WTC11 (cell line): ENCODE measurements at regions not wholly inside any gene's neighbourhood (a gene's known extent, or its start where the extent isn't known, plus 50 kb on each side); places are given as distances from the start of the nearest gene placed in this dataset.

Experiments
- ATAC-seq: fragments of 200-7000 bp; cut with Tn5 transposase; 2 replicates; pipeline ENCODE4 v1.10.0; 2021; ENCODE audit warnings: mild to moderate bottlenecking, moderate library complexity
- CTCF ChIA-PET: fragments of 300-600 bp; sonication (Branson Sonifier 250); formaldehyde crosslinking; loops from one replicate; lab custom pipeline; 2021; ENCODE audit warnings: antibody characterized with exemption; lab: Charles Lee
- POLR2A ChIA-PET: fragments of 350-600 bp; sonication (Branson Sonifier 250); formaldehyde crosslinking; loops from one replicate; lab custom pipeline; 2021; ENCODE audit warnings: antibody characterized with exemption; lab: Charles Lee
- DNase-seq: peaks from one replicate; pipeline ENCODE4 v3.0.0; 2021; ENCODE audit warnings: low spot score
- H3K27ac Mint-ChIP-seq: 2 replicates; pipeline ENCODE4 v1.8.0; 2021; ENCODE audit warnings: mixed read lengths
- H3K27me3 Mint-ChIP-seq: 2 replicates; pipeline ENCODE4 v1.8.0; 2021; ENCODE audit warnings: low read depth, mild to moderate bottlenecking, moderate library complexity, mixed read lengths
- H3K36me3 Mint-ChIP-seq: 2 replicates; pipeline ENCODE4 v1.8.0; 2021; ENCODE audit warnings: mixed read lengths
- H3K4me1 Mint-ChIP-seq: 2 replicates; pipeline ENCODE4 v1.8.0; 2022; ENCODE audit warnings: mixed read lengths
- H3K4me3 Mint-ChIP-seq: 2 replicates; pipeline ENCODE4 v1.8.0; 2021; ENCODE audit warnings: mild to moderate bottlenecking, moderate library complexity, mixed read lengths
- H3K9me3 Mint-ChIP-seq: 2 replicates; pipeline ENCODE4 v1.8.0; 2021; ENCODE audit warnings: mixed read lengths
- ELF4 ChIP-seq: sonication (generic); formaldehyde crosslinking; IDR thresholded peaks from 2 replicates; pipeline ENCODE4 v1.8.1; 2022; ENCODE audit warnings: low read depth, mild to moderate bottlenecking, moderate library complexity, missing genetic modification reagents
- FOXJ3 ChIP-seq: sonication (generic); formaldehyde crosslinking; IDR thresholded peaks from 2 replicates; pipeline ENCODE4 v1.9.0; 2021; ENCODE audit warnings: missing genetic modification reagents, mild to moderate bottlenecking, borderline replicate concordance
- IRF2 ChIP-seq: sonication (generic); formaldehyde crosslinking; IDR thresholded peaks from 2 replicates; pipeline ENCODE4 v1.8.0; 2022; ENCODE audit warnings: low read depth, missing genetic modification reagents, borderline replicate concordance
- NFE2L1 ChIP-seq: sonication (generic); formaldehyde crosslinking; IDR thresholded peaks from 2 replicates; pipeline ENCODE4 v1.8.1; 2023; ENCODE audit warnings: missing genetic modification reagents
- TP53 ChIP-seq: sonication (generic); formaldehyde crosslinking; IDR thresholded peaks from 2 replicates; pipeline ENCODE4 v1.8.1; 2023; ENCODE audit warnings: mild to moderate bottlenecking, missing genetic modification reagents
- ZNF121 ChIP-seq: sonication (generic); formaldehyde crosslinking; IDR thresholded peaks from 2 replicates; pipeline ENCODE4 v1.8.0; 2023; ENCODE audit warnings: missing genetic modification reagents
- ZNF138 ChIP-seq: sonication (generic); formaldehyde crosslinking; conservative IDR thresholded peaks from 2 replicates; pipeline ENCODE4 v1.8.1; 2022; ENCODE audit warnings: mild to moderate bottlenecking, moderate library complexity, missing genetic modification reagents
- ZNF232 ChIP-seq: sonication (generic); formaldehyde crosslinking; IDR thresholded peaks from 2 replicates; pipeline ENCODE4 v1.8.0; 2022; ENCODE audit warnings: mild to moderate bottlenecking, missing genetic modification reagents
- ZNF396 ChIP-seq: fragments of 250-450 bp; sonication (Bioruptor Pico); IDR thresholded peaks from 2 replicates; pipeline ENCODE4 v1.8.0; 2021; ENCODE audit warnings: mild to moderate bottlenecking, moderate library complexity, borderline replicate concordance
- ZNF416 ChIP-seq: fragments of 250-450 bp; sonication (Bioruptor Pico); IDR thresholded peaks from 2 replicates; pipeline ENCODE4 v1.9.0; 2021; ENCODE audit warnings: mild to moderate bottlenecking, inconsistent platforms
- ZNF671 ChIP-seq: fragments of 250-450 bp; sonication (Bioruptor Pico); IDR thresholded peaks from 2 replicates; pipeline ENCODE4 v1.8.0; 2021; ENCODE audit warnings: mild to moderate bottlenecking
- TF ChIP-seq, protein P1 (sequence below): sonication (generic); formaldehyde crosslinking; IDR thresholded peaks from 2 replicates; pipeline ENCODE4 v1.8.0; 2023; ENCODE audit warnings: missing genetic modification reagents, mild to moderate bottlenecking, borderline replicate concordance
- TF ChIP-seq, protein P2 (sequence below): sonication (generic); formaldehyde crosslinking; IDR thresholded peaks from 2 replicates; pipeline ENCODE4 v1.8.0; 2022; ENCODE audit warnings: mild to moderate bottlenecking, missing genetic modification reagents
- TF ChIP-seq, protein P3 (sequence below): sonication (generic); formaldehyde crosslinking; IDR thresholded peaks from 2 replicates; pipeline ENCODE4 v1.8.1; 2023; ENCODE audit warnings: mild to moderate bottlenecking, missing genetic modification reagents
- TF ChIP-seq, protein P4 (sequence below): fragments of 250-450 bp; sonication (Bioruptor Pico); IDR thresholded peaks from 2 replicates; pipeline ENCODE4 v2.1.2; 2022; ENCODE audit warnings: mild to moderate bottlenecking, moderate library complexity
- TF ChIP-seq, protein P5 (sequence below): sonication (generic); formaldehyde crosslinking; IDR thresholded peaks from 2 replicates; pipeline ENCODE4 v1.8.1; 2023; ENCODE audit warnings: mild to moderate bottlenecking, moderate library complexity, missing genetic modification reagents
- TF ChIP-seq, protein P6 (sequence below): fragments of 200-600 bp; IDR thresholded peaks from 2 replicates; pipeline ENCODE4 v1.8.0; 2022; ENCODE audit warnings: antibody characterized with exemption

DNA sequence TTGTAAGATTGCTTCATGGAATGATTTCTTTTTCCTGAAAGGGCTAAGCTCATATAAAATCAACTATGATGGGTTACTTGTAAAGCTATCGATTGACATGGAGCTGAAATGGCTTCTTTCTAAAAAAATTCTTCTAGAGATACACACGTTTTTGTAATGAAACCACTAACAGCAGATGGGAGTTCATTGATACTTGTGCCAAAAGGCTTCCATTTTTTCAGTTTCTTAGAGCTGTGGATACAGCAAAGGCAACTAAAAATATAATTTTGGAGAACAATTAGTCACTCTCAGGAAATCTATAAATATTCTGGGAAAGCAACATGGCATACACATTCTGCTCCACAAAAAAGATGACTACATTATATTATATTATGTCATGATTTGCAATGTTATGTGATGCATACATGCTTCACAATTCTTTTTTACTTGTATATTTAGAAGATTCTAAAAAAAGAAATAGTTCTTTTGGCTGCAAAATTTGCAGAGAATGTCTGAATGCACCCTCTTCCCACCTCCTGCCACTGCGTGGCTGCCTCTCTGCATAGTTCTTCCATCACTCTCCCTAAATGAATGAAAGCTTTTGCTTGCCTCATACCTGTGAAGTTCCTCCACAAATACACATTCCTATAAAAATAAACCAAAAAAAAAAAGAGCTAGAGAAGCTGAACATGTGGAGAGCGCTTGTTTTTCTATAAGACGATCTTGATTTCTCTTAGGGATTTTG lies 802.5 kb downstream of the EFNB2 start:
- ChIA-PET POLR2A (no interaction called here), CTCF (no interaction called here)

More for the DNA sequence above, 802.5 kb downstream of the EFNB2 start:
- Mint-ChIP-seq H3K27ac (no peak overlapping the region), H3K4me1 (no peaks in the 10 kb centered on the region), H3K36me3 (no peaks in the 10 kb centered on the region), H3K4me3 (no peak overlapping the region), H3K27me3 (no peaks in the 10 kb centered on the region), H3K9me3 (peaks cover 6% of the 10 kb centered on the region; the same call in 1 of the 2 replicates)
- ATAC-seq (no peak), DNase-seq (no peak)
- TF ChIP-seq NFE2L1, result no peak
- TF ChIP-seq ZNF232 (CRISPR knock-in tag), result no peak
- TF ChIP-seq, protein P1, sequence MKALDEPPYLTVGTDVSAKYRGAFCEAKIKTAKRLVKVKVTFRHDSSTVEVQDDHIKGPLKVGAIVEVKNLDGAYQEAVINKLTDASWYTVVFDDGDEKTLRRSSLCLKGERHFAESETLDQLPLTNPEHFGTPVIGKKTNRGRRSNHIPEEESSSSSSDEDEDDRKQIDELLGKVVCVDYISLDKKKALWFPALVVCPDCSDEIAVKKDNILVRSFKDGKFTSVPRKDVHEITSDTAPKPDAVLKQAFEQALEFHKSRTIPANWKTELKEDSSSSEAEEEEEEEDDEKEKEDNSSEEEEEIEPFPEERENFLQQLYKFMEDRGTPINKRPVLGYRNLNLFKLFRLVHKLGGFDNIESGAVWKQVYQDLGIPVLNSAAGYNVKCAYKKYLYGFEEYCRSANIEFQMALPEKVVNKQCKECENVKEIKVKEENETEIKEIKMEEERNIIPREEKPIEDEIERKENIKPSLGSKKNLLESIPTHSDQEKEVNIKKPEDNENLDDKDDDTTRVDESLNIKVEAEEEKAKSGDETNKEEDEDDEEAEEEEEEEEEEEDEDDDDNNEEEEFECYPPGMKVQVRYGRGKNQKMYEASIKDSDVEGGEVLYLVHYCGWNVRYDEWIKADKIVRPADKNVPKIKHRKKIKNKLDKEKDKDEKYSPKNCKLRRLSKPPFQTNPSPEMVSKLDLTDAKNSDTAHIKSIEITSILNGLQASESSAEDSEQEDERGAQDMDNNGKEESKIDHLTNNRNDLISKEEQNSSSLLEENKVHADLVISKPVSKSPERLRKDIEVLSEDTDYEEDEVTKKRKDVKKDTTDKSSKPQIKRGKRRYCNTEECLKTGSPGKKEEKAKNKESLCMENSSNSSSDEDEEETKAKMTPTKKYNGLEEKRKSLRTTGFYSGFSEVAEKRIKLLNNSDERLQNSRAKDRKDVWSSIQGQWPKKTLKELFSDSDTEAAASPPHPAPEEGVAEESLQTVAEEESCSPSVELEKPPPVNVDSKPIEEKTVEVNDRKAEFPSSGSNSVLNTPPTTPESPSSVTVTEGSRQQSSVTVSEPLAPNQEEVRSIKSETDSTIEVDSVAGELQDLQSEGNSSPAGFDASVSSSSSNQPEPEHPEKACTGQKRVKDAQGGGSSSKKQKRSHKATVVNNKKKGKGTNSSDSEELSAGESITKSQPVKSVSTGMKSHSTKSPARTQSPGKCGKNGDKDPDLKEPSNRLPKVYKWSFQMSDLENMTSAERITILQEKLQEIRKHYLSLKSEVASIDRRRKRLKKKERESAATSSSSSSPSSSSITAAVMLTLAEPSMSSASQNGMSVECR (CRISPR knock-in tag), result no peak
- TF ChIP-seq TP53 (CRISPR knock-in tag), result no peak
- TF ChIP-seq, protein P2, sequence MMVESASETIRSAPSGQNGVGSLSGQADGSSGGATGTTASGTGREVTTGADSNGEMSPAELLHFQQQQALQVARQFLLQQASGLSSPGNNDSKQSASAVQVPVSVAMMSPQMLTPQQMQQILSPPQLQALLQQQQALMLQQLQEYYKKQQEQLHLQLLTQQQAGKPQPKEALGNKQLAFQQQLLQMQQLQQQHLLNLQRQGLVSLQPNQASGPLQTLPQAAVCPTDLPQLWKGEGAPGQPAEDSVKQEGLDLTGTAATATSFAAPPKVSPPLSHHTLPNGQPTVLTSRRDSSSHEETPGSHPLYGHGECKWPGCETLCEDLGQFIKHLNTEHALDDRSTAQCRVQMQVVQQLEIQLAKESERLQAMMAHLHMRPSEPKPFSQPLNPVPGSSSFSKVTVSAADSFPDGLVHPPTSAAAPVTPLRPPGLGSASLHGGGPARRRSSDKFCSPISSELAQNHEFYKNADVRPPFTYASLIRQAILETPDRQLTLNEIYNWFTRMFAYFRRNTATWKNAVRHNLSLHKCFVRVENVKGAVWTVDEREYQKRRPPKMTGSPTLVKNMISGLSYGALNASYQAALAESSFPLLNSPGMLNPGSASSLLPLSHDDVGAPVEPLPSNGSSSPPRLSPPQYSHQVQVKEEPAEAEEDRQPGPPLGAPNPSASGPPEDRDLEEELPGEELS (CRISPR knock-in tag), result no peak
- TF ChIP-seq, protein P3, sequence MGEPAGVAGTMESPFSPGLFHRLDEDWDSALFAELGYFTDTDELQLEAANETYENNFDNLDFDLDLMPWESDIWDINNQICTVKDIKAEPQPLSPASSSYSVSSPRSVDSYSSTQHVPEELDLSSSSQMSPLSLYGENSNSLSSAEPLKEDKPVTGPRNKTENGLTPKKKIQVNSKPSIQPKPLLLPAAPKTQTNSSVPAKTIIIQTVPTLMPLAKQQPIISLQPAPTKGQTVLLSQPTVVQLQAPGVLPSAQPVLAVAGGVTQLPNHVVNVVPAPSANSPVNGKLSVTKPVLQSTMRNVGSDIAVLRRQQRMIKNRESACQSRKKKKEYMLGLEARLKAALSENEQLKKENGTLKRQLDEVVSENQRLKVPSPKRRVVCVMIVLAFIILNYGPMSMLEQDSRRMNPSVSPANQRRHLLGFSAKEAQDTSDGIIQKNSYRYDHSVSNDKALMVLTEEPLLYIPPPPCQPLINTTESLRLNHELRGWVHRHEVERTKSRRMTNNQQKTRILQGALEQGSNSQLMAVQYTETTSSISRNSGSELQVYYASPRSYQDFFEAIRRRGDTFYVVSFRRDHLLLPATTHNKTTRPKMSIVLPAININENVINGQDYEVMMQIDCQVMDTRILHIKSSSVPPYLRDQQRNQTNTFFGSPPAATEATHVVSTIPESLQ (CRISPR knock-in tag), result no peak
- TF ChIP-seq ZNF396 (CRISPR knock-in tag), result no peak
- TF ChIP-seq, protein P4, sequence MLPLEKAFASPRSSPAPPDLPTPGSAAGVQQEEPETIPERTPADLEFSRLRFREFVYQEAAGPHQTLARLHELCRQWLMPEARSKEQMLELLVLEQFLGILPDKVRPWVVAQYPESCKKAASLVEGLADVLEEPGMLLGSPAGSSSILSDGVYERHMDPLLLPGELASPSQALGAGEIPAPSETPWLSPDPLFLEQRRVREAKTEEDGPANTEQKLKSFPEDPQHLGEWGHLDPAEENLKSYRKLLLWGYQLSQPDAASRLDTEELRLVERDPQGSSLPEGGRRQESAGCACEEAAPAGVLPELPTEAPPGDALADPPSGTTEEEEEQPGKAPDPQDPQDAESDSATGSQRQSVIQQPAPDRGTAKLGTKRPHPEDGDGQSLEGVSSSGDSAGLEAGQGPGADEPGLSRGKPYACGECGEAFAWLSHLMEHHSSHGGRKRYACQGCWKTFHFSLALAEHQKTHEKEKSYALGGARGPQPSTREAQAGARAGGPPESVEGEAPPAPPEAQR, result no peak
- TF ChIP-seq, protein P5, sequence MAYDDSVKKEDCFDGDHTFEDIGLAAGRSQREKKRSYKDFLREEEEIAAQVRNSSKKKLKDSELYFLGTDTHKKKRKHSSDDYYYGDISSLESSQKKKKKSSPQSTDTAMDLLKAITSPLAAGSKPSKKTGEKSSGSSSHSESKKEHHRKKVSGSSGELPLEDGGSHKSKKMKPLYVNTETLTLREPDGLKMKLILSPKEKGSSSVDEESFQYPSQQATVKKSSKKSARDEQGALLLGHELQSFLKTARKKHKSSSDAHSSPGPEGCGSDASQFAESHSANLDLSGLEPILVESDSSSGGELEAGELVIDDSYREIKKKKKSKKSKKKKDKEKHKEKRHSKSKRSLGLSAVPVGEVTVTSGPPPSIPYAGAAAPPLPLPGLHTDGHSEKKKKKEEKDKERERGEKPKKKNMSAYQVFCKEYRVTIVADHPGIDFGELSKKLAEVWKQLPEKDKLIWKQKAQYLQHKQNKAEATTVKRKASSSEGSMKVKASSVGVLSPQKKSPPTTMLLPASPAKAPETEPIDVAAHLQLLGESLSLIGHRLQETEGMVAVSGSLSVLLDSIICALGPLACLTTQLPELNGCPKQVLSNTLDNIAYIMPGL (CRISPR knock-in tag), result no peak
- TF ChIP-seq ZNF671 (CRISPR knock-in tag), result no peak
- no peak for TF ChIP-seq IRF2
- TF ChIP-seq ZNF416, result no peak
- no peak for TF ChIP-seq ZNF121 (CRISPR knock-in tag)
- TF ChIP-seq ELF4 (CRISPR knock-in tag), result no peak
- TF ChIP-seq FOXJ3 (CRISPR knock-in tag), result no peak
- no peak for TF ChIP-seq ZNF138 (CRISPR knock-in tag)
- TF ChIP-seq, protein P6, sequence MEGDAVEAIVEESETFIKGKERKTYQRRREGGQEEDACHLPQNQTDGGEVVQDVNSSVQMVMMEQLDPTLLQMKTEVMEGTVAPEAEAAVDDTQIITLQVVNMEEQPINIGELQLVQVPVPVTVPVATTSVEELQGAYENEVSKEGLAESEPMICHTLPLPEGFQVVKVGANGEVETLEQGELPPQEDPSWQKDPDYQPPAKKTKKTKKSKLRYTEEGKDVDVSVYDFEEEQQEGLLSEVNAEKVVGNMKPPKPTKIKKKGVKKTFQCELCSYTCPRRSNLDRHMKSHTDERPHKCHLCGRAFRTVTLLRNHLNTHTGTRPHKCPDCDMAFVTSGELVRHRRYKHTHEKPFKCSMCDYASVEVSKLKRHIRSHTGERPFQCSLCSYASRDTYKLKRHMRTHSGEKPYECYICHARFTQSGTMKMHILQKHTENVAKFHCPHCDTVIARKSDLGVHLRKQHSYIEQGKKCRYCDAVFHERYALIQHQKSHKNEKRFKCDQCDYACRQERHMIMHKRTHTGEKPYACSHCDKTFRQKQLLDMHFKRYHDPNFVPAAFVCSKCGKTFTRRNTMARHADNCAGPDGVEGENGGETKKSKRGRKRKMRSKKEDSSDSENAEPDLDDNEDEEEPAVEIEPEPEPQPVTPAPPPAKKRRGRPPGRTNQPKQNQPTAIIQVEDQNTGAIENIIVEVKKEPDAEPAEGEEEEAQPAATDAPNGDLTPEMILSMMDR, result no peak
